ENCODE measurements at regions not wholly inside any gene's neighbourhood (a gene's known extent, or its start where the extent isn't known, plus 50 kb on each side); places are given as distances from the start of the nearest gene placed in this dataset.

DNA sequence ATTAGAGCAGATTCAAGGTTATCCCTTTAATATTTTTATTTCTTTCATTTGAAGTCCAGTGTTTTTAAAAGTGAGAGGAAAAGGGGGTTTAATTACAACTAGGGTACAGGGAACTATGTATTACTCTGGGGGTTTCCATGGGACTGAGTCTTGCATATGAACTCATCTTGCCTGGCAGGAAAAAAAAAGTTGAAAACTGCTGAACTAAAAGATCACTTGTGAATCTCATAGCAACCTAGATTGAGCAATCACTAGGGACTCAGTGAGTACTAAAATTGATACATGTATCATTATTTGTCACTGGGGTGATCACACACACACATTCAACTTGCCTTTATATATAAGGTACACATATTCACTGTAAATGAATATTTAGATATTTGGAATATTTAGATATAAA, 180.7 kb upstream of the SFRP2 start:
- no peak overlapping the region for H3K4ac ChIP-seq (replicated peaks; ENCODE audit: insufficient read length, low read depth, low read length)
- H3K36me3 ChIP-seq (ENCODE audit: control insufficient read depth in 2 of 4, insufficient read depth in 4 of 4, low read length in 3 of 4), result no peaks in the 10 kb centered on the region
- no peak overlapping the region for H3K9ac ChIP-seq (replicated peaks in 1 of 4; ENCODE audit: extremely low read depth in 1 of 4, low read depth in 3 of 4, low read length in 3 of 4)
- no peak overlapping the region for H3K4me2 ChIP-seq (ENCODE audit: insufficient read depth in 1 of 2, low read depth in 2 of 2, low read length in 2 of 2)
- H3K79me2 ChIP-seq (ENCODE audit: control insufficient read depth in 1 of 2, insufficient read depth in 2 of 2, low read length in 2 of 2), result no peaks in the 10 kb centered on the region
- H3K23me2 ChIP-seq (ENCODE audit: low read depth, low read length), result no peaks in the 10 kb centered on the region
- H2BK12ac ChIP-seq (ENCODE audit: low read depth, low read length), result no peak overlapping the region
- H2AK5ac ChIP-seq (ENCODE audit: low read depth, low read length), result no peak overlapping the region
- no peak overlapping the region for H3K4me3 ChIP-seq (ENCODE audit: extremely low read depth in 1 of 4, insufficient read depth in 2 of 4, low read depth in 3 of 4, low read length in 4 of 4)
- H3K4me1 ChIP-seq (replicated peaks in 1 of 4; ENCODE audit: control insufficient read depth in 3 of 4, insufficient read depth in 4 of 4, low read length in 3 of 4), result no peaks in the 10 kb centered on the region
- POLR2A ChIA-PET (ENCODE audit: partially characterized antibody), result no interaction called here
- H4K8ac ChIP-seq (ENCODE audit: extremely low read depth, insufficient read depth, low read length), result no peak overlapping the region
- H3K18ac ChIP-seq (ENCODE audit: extremely low read depth, low read length), result no peak overlapping the region
- H3K27me3 ChIP-seq (replicated peaks in 1 of 4; ENCODE audit: control insufficient read depth in 3 of 4, extremely low read depth in 1 of 4, insufficient read depth in 3 of 4, low read length in 3 of 4), result no peaks in the 10 kb centered on the region
- no peak for FAIRE-seq
- no peaks in the 10 kb centered on the region for H3K79me1 ChIP-seq (ENCODE audit: low read depth, low read length)
- H3K56ac ChIP-seq (replicated peaks; ENCODE audit: insufficient read length, low read depth, low read length), result no peak overlapping the region
- no peak overlapping the region for H2BK120ac ChIP-seq (replicated peaks; ENCODE audit: low read depth, low read length)
- no peak overlapping the region for H3K27ac ChIP-seq (ENCODE audit: low read depth, low read length)
- no peak for TF ChIP-seq CBX8 (IDR thresholded peaks at IDR 0.05; ENCODE audit: borderline replicate concordance, low read depth, low read length)
- no peak for TF ChIP-seq TAF1 (IDR thresholded peaks at IDR 0.05; ENCODE audit: low read depth, low read length)
- no peak for TF ChIP-seq PHF8 (conservative IDR thresholded peaks at IDR 0.05; ENCODE audit: low read depth, low read length)
- TF ChIP-seq EGR1 (IDR thresholded peaks at IDR 0.05; ENCODE audit: borderline replicate concordance, low read depth, low read length), result no peak
- TF ChIP-seq NRF1 (IDR thresholded peaks at IDR 0.05; ENCODE audit: low read depth, low read length), result no peak
- TF ChIP-seq SRF (IDR thresholded peaks at IDR 0.05; ENCODE audit: low read depth, low read length), result no peak
- TF ChIP-seq, protein P1, sequence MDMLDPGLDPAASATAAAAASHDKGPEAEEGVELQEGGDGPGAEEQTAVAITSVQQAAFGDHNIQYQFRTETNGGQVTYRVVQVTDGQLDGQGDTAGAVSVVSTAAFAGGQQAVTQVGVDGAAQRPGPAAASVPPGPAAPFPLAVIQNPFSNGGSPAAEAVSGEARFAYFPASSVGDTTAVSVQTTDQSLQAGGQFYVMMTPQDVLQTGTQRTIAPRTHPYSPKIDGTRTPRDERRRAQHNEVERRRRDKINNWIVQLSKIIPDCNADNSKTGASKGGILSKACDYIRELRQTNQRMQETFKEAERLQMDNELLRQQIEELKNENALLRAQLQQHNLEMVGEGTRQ (IDR thresholded peaks at IDR 0.05; ENCODE audit: low read length), result no peak
- TF ChIP-seq ASH2L (IDR thresholded peaks at IDR 0.05; ENCODE audit: low read length), result no peak
- TF ChIP-seq SP4 (IDR thresholded peaks at IDR 0.05; ENCODE audit: low read length), result no peak
- TF ChIP-seq HDAC2 (IDR thresholded peaks at IDR 0.05; ENCODE audit: borderline replicate concordance in 1 of 2, low read depth in 2 of 2, low read length in 2 of 2), result no peak
- no peak for TF ChIP-seq SIX5 (IDR thresholded peaks at IDR 0.05; ENCODE audit: low read depth, low read length)
- no peak for TF ChIP-seq KDM1A (IDR thresholded peaks at IDR 0.05; ENCODE audit: borderline replicate concordance, low read length)
- no peaks in the 10 kb centered on the region for H4K20me1 ChIP-seq (replicated peaks in 1 of 2; ENCODE audit: control insufficient read depth in 1 of 2, insufficient read depth in 2 of 2, low read length in 2 of 2)
- no peak overlapping the region for H3K23ac ChIP-seq (ENCODE audit: insufficient read length)
- H2BK15ac ChIP-seq (ENCODE audit: low read length), result no peak overlapping the region
- H4K5ac ChIP-seq (ENCODE audit: insufficient read length, low read depth, low read length), result no peak overlapping the region
- H2BK20ac ChIP-seq (ENCODE audit: low read length), result no peak overlapping the region
- H2BK5ac ChIP-seq (ENCODE audit: low read depth, low read length), result no peak overlapping the region
- H2AFZ ChIP-seq (ENCODE audit: low read length), result no peak overlapping the region
- H4K91ac ChIP-seq (replicated peaks; ENCODE audit: insufficient read length, low read length), result no peak overlapping the region
- no peak for DNase-seq (ENCODE audit: low read depth in 1 of 2, low spot score in 2 of 2)
- no peak overlapping the region for H3K14ac ChIP-seq (ENCODE audit: insufficient read length)
- CTCF ChIA-PET (ENCODE audit: partially characterized antibody), result no interaction called here
- H3K9me3 ChIP-seq (ENCODE audit: insufficient read depth in 2 of 2, low read depth in 1 of 2, low read length in 1 of 2), result peaks cover 6 to 11% of the 10 kb centered on the region in 2 experiments

All from H1 (cell line).